Stomach (tissue), 8 donors: ENCODE measurements at regions not wholly inside any gene's neighbourhood (a gene's known extent, or its start where the extent isn't known, plus 50 kb on each side); places are given as distances from the start of the nearest gene placed in this dataset.
A peak's percentile ranks its signal among the peaks of the same experiment; 100 is the strongest.

Experiments used
- DNase-seq, 2 donors: peaks; one replicate each; pipeline versions ENCODE4 v3.0.0 to v3.0.0-alpha.2; 2013 to 2019
- H3K27ac ChIP-seq, 5 donors: fragments of 200-600 bp in 4 of 5; sonication (generic) in 4 of 5; one replicate each; pipeline ENCODE4 v1.5.1; 2013 to 2019; ENCODE audit warnings: mild to moderate bottlenecking in 1 of 5, moderate library complexity in 1 of 5
- H3K27me3 ChIP-seq, 3 donors: fragments of 200-600 bp; sonication (generic); one replicate each; pipeline ENCODE4 v1.5.1; 2017 to 2019; ENCODE audit warnings: mixed run types in 1 of 3
- H3K36me3 ChIP-seq, 4 donors: fragments of 200-600 bp; sonication (generic); 1 replicate in 3 of 4; 2 replicates in 1 of 4; pipeline ENCODE4 v1.5.1; 2016 to 2019
- H3K4me1 ChIP-seq, 4 donors: fragments of 200-600 bp; sonication (generic); one replicate each; pipeline ENCODE4 v1.5.1; 2016 to 2019
- H3K4me3 ChIP-seq, 4 donors: fragments of 200-600 bp; sonication (generic) in 3 of 4; one replicate each; pipeline ENCODE4 v1.5.1; 2016 to 2019; ENCODE audit warnings: mild to moderate bottlenecking in 1 of 4
- H3K9me3 ChIP-seq, 4 donors: fragments of 200-600 bp; sonication (generic); one replicate each; pipeline ENCODE4 v1.5.1; 2016 to 2019
- EP300 ChIP-seq: sonication (generic); formaldehyde crosslinking; IDR thresholded peaks from one replicate; pipeline ENCODE4 v1.6.1; 2017; ENCODE audit warnings: antibody characterized with exemption
- POLR2A ChIP-seq, 4 donors: fragments of 450-650 bp; IDR thresholded peaks; one replicate each; pipeline ENCODE4 v1.6.1; 2016; ENCODE audit warnings: antibody characterized with exemption in 4 of 4, control low read depth in 2 of 4, mild to moderate bottlenecking in 1 of 4, moderate library complexity in 1 of 4
- POLR2AphosphoS5 ChIP-seq, 3 donors: sonication (generic); formaldehyde crosslinking; IDR thresholded peaks; one replicate each; pipeline ENCODE4 v1.6.1; 2016; ENCODE audit warnings: antibody characterized with exemption in 3 of 3
- WGBS, 5 donors: extraction: QIAGEN DNeasy Blood & Tissue Kit in 3 of 5; methylation state at CpG; one replicate each; pipeline versions ENCODE4 v1.1.5 to v1.1.7; 2013 to 2018; 5-methylcytosine and 5-hydroxymethylcytosine counted together
- intact Hi-C: fragments of 100-400 bp; cut with DNase I; formaldehyde crosslinking; loops from one replicate; pipeline ENCODE4 v1.15.1; 2023; ENCODE audit warnings: low total_unique reads
- TF ChIP-seq, protein P1 (sequence below), 7 experiments: fragments of 450-650 bp in 4 of 7; fragments of 200-600 bp in 3 of 7; sonication (generic) in 3 of 7; IDR thresholded peaks; one replicate each; pipeline ENCODE4 v1.5.1; 2016 to 2019; ENCODE audit warnings: antibody characterized with exemption in 7 of 7, control low read depth in 2 of 7, mild to moderate bottlenecking in 1 of 7
- donor health status: healthy with polysubstance abuse.
- donor health status: Bipolar disorder and iron deficiency.
- donor health status: healthy.

DNA sequence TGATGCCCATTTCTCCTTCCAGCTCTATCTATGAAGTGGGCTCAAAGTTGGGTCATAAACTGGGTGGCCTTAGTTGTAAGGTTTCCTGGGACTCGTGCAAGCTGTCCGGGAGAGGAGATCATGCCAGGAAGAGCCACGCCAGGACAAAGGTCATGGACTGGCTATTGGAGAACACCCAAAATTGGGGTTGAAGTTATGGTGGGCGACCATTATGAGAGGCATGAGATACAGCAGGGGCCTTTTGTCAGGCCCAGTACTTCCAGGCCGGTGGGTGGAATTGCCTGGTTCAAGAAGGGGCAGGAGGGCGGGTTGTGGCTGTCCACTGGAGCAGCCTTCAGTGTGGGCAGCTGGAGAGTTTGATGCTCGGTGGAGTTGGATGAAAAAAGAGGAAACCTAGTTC is 225.1 kb upstream of the SSTR4 start:
- no peak overlapping the region for H3K4me3 ChIP-seq
- WGBS, 5 donors: 86 to 90% (median 89%) methylated on average over 7 of the region's 7 CpGs
- no peak overlapping the region for H3K27ac ChIP-seq
- peaks cover 5 to 33% (median 11%) of the 10 kb centered on the region in 4 donors for H3K4me1 ChIP-seq
- intact Hi-C loops: no loop called here
- H3K9me3 ChIP-seq: no peaks in the 10 kb centered on the region
- no peak for DNase-seq
- no peak for TF ChIP-seq POLR2A (IDR thresholded peaks at IDR 0.05)
- no peak for TF ChIP-seq EP300
- TF ChIP-seq, protein P1, sequence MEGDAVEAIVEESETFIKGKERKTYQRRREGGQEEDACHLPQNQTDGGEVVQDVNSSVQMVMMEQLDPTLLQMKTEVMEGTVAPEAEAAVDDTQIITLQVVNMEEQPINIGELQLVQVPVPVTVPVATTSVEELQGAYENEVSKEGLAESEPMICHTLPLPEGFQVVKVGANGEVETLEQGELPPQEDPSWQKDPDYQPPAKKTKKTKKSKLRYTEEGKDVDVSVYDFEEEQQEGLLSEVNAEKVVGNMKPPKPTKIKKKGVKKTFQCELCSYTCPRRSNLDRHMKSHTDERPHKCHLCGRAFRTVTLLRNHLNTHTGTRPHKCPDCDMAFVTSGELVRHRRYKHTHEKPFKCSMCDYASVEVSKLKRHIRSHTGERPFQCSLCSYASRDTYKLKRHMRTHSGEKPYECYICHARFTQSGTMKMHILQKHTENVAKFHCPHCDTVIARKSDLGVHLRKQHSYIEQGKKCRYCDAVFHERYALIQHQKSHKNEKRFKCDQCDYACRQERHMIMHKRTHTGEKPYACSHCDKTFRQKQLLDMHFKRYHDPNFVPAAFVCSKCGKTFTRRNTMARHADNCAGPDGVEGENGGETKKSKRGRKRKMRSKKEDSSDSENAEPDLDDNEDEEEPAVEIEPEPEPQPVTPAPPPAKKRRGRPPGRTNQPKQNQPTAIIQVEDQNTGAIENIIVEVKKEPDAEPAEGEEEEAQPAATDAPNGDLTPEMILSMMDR (IDR thresholded peaks at IDR 0.05): no peak
- no peak for TF ChIP-seq POLR2AphosphoS5 (IDR thresholded peaks at IDR 0.05)
- H3K27me3 ChIP-seq: no peaks in the 10 kb centered on the region
- no peaks in the 10 kb centered on the region for H3K36me3 ChIP-seq

DNA sequence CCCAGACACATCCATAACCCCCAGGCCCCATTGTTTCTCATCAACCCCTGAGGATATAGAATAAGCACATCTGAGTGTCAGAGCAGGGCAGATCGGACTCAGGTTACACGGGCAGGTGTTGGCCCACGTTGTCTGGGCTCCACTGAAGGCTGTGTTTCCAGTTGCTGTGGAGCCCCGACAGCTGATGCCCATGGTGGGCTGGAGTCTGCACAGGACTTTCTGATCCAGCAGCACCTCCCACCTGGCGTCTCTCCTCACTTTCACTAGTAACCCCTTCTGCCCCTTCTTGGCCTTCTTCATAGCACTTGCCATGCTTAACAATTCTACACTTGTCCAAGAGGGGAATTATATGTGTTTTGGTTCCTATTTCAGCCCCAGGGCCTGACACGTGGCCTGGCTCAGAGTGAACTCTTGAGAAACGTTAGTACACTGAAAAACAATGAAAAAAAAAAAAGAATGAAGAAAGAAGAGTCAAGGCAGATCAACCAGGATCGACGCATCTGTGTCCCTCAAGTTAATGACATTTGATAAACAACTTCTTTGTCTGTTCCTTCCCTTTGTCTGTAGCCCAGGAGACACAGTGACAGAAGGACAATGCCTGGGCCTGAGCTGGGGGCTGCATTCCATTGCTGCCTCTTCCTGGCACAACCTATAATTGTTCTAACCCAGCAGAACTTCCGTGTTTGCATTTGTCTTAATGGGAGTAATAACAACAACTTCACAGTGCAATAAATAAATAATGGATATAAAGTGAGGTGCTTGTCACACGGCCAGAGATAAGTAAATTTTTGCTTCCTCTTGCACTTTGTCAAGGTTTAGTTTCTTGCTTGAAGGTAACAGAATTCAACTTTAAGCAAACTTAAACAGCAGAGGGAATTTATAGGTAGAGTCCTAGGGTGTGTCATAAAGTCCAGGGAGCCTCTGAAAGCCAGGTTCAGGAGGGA is 224.2 kb upstream of the SSTR4 start:
- peak in 1 of 2 donors; percentile 54 for DNase-seq
- no peaks in the 10 kb centered on the region for H3K27me3 ChIP-seq
- H3K9me3 ChIP-seq: no peaks in the 10 kb centered on the region
- WGBS, 5 donors: 57 to 77% (median 66%) methylated on average over 11 of the region's 11 CpGs
- H3K4me3 ChIP-seq: no peak overlapping the region
- no peak for TF ChIP-seq POLR2A (IDR thresholded peaks at IDR 0.05)
- no peaks in the 10 kb centered on the region for H3K36me3 ChIP-seq
- H3K4me1 ChIP-seq: peaks cover 5 to 33% (median 11%) of the 10 kb centered on the region in 4 donors
- peak overlapping the region in 1 of 5 donors; percentile 44 for H3K27ac ChIP-seq
- intact Hi-C loops: no loop called here

DNA sequence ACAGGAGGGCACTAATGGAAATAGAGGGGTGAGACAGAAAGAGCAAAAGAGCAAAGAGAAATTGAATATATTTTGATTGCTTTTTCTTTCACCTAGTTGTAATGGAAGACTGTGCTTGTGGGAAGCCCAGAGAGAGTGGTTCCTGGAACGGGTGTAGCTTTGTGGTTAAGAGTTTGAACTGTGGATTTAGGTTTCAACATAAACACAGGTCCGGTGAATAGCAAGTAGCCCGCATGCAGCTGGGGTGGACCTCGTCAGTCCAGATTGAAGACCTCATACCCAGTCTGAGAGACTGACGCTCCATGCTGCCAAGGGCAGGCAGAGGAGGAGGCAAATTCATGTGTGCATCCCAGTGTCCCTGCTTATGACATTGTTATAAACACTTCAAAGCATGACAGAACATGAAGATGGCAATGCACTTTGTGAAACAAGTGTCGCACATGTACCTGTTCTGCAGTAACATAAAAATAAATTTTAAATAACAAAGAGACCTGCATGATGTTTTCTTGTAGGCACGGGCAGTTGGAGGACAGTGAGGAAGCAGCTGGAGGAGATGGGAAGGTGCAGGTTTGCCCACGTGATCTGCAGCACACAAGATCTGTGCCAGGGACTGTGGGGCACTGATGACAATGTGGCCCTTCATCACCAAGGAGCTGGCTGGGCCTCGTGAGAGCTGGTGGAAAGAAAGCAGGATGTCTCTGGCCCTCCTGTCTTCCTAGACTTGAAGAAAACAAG is 220.5 kb upstream of the SSTR4 start:
- H3K4me1 ChIP-seq: peaks cover 0 to 9% (median 0%) of the 10 kb centered on the region in 4 donors
- intact Hi-C loops: no loop called here
- no peaks in the 10 kb centered on the region for H3K27me3 ChIP-seq
- H3K27ac ChIP-seq: no peak overlapping the region
- WGBS, 5 donors: 55 to 58% (median 57%) methylated on average over 9 of the region's 9 CpGs
- no peak for DNase-seq
- TF ChIP-seq POLR2A (IDR thresholded peaks at IDR 0.05) (no peak), EP300 (no peak), POLR2AphosphoS5 (IDR thresholded peaks at IDR 0.05) (no peak)
- TF ChIP-seq, protein P1 (IDR thresholded peaks at IDR 0.05): no peak
- H3K4me3 ChIP-seq: no peak overlapping the region
- no peaks in the 10 kb centered on the region for H3K36me3 ChIP-seq
- no peaks in the 10 kb centered on the region for H3K9me3 ChIP-seq

DNA sequence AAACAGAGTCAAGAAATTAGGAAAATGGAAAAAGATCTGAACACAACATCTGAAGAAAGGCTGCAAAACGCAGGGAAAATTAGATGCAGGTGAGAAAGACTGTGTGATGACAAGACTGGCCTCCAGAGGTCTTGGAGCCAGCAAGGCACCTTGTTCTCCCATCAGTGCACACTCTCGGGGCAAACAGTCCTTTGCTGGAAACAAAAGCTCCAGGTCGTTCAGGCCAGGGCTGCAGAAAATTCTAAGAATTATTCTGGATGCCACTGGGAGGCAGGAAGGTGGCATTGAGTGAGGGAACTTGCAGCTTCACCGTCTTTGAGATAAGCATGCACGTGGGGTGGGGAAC is 219.9 kb upstream of the SSTR4 start:
- DNase-seq: no peak
- TF ChIP-seq, protein P1 (IDR thresholded peaks at IDR 0.05): no peak
- Histone ChIP-seq H3K27me3 (no peaks in the 10 kb centered on the region), H3K9me3 (no peaks in the 10 kb centered on the region), H3K4me3 (no peak overlapping the region), H3K27ac (no peak overlapping the region), H3K4me1 (peaks cover 0 to 8% (median 0%) of the 10 kb centered on the region in 4 donors), H3K36me3 (no peaks in the 10 kb centered on the region)
- WGBS, 5 donors: 66 to 70% (median 67%) methylated on average over 5 of the region's 5 CpGs
- intact Hi-C loops: no loop called here
